Osteocyte (in vitro differentiated cells): ENCODE measurements at regions not wholly inside any gene's neighbourhood (a gene's known extent, or its start where the extent isn't known, plus 50 kb on each side); places are given as distances from the start of the nearest gene placed in this dataset.

Experiments used
- DNase-seq: peaks from one replicate; pipeline ENCODE4 v3.0.0; 2021; ENCODE audit warnings: mixed read lengths; ENCODE audit not compliant: unreplicated experiment; ENCODE audit errors: extremely low spot score
- H3K27ac Mint-ChIP-seq: one replicate; pipeline ENCODE4 v1.8.0; 2021; ENCODE audit warnings: mild to moderate bottlenecking, mixed read lengths; ENCODE audit not compliant: unreplicated experiment
- H3K27me3 Mint-ChIP-seq: one replicate; pipeline ENCODE4 v1.8.0; 2021; ENCODE audit warnings: mixed read lengths; ENCODE audit not compliant: unreplicated experiment
- H3K36me3 Mint-ChIP-seq: one replicate; pipeline ENCODE4 v1.8.0; 2021; ENCODE audit warnings: mixed read lengths; ENCODE audit not compliant: unreplicated experiment
- H3K4me1 Mint-ChIP-seq: one replicate; pipeline ENCODE4 v1.8.0; 2021; ENCODE audit warnings: mixed read lengths; ENCODE audit not compliant: unreplicated experiment
- H3K4me3 Mint-ChIP-seq: one replicate; pipeline ENCODE4 v1.8.0; 2021; ENCODE audit warnings: mild to moderate bottlenecking, moderate library complexity, mixed read lengths; ENCODE audit not compliant: unreplicated experiment
- H3K9me3 Mint-ChIP-seq: one replicate; pipeline ENCODE4 v1.8.0; 2021; ENCODE audit warnings: mixed read lengths; ENCODE audit not compliant: unreplicated experiment
- CTCF ChIP-seq: fragments of 200-600 bp; sonication (generic); IDR thresholded peaks from 2 replicates; pipeline ENCODE4 v1.5.0; 2021; ENCODE audit warnings: antibody characterized with exemption, mild to moderate bottlenecking, moderate library complexity

GRCh38 chr15:89385596-89386331 lies 51.1 kb upstream of the POLG start:
- H3K27me3 Mint-ChIP-seq, result peaks cover 63% of the 10 kb centered on the region
- TF ChIP-seq CTCF, result no peak
- no peaks in the 10 kb centered on the region for H3K36me3 Mint-ChIP-seq

More at GRCh38 chr15:89385596-89386331, 51.1 kb upstream of the POLG start:
- Mint-ChIP-seq H3K4me1 (peaks cover 8% of the 10 kb centered on the region), H3K9me3 (no peaks in the 10 kb centered on the region), H3K4me3 (no peak overlapping the region), H3K27ac (no peak overlapping the region)
- no peak for DNase-seq
